Parathyroid adenoma (tissue), 2 donors: ENCODE measurements at regions not wholly inside any gene's neighbourhood (a gene's known extent, or its start where the extent isn't known, plus 50 kb on each side); places are given as distances from the start of the nearest gene placed in this dataset.

Experiments
- H2AFZ ChIP-seq: fragments of 300-600 bp; sonication (generic); one replicate; pipeline ENCODE4 v1.7.0; 2017; ENCODE audit warnings: antibody characterized with exemption, mild to moderate bottlenecking
- H3K27ac ChIP-seq: fragments of 300-600 bp; sonication (generic); one replicate; pipeline ENCODE4 v1.7.0; 2017
- H3K27me3 ChIP-seq: fragments of 300-600 bp; sonication (generic); one replicate; pipeline ENCODE4 v1.7.0; 2017; ENCODE audit warnings: low read length; ENCODE audit not compliant: control insufficient read depth, insufficient read depth
- H3K36me3 ChIP-seq: fragments of 300-600 bp; sonication (generic); one replicate; pipeline ENCODE4 v1.7.0; 2017; ENCODE audit warnings: low read length; ENCODE audit not compliant: control insufficient read depth, insufficient read depth
- H3K4me1 ChIP-seq: fragments of 300-600 bp; sonication (generic); one replicate; pipeline ENCODE4 v1.7.0; 2017; ENCODE audit warnings: control low read depth
- H3K4me2 ChIP-seq: fragments of 300-600 bp; sonication (generic); one replicate; pipeline ENCODE4 v1.7.0; 2017; ENCODE audit warnings: low read length
- H3K4me3 ChIP-seq: fragments of 300-600 bp; sonication (generic); one replicate; pipeline ENCODE4 v1.7.0; 2017; ENCODE audit warnings: low read depth, low read length
- H3K79me2 ChIP-seq: fragments of 300-600 bp; sonication (generic); one replicate; pipeline ENCODE4 v1.7.0; 2017; ENCODE audit warnings: control low read depth
- H3K9ac ChIP-seq: fragments of 300-600 bp; sonication (generic); one replicate; pipeline ENCODE4 v1.7.0; 2017; ENCODE audit warnings: mild to moderate bottlenecking
- H3K9me3 ChIP-seq: fragments of 300-600 bp; sonication (generic); one replicate; pipeline ENCODE4 v1.7.0; 2017; ENCODE audit warnings: low read length; ENCODE audit not compliant: control insufficient read depth
- TF ChIP-seq, protein P1 (sequence below): fragments of 300-600 bp; sonication (generic); IDR thresholded peaks from one replicate; pipeline ENCODE4 v1.7.0; 2017; ENCODE audit warnings: antibody characterized with exemption, mild to moderate bottlenecking
- donor health status: primary hyperparathyroidism.

DNA sequence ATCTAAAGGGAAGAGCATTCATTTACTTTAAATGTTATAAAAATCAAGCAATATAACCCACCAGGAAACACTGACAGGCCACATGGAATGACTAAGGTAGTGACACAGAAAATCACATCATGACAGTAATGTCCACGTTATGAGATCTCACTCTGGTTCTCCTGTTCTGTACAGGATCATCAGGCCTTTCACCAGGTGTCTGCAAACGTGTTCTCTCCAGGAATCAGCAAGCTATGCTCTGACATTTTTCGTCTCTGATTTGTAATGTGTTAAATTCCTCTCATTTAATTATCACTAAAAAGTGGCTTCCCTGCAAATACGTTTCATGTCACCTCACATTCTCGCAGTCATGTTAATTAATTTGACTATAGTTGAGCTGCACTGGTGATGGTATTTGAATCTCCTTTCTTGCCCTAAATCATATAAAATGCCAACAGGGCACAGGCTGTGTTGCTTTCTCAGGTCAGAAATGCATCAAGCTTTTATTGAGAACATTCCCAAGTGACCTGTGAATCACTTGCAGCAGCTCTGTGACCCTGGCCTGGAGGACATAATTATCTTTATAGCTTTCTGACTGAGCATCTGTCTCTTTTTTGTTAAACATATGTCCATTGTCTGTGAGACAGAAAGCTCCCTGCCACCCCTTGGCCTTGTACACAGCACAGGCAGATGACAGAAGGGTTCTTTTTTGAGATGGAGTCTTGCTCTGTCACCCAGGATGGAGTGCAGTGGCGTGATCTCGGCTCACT is 196.2 kb downstream of the DIRAS2 start:
- no peak overlapping the region for H3K9ac ChIP-seq
- no peak overlapping the region for H3K4me2 ChIP-seq
- no peaks in the 10 kb centered on the region for H3K27me3 ChIP-seq
- no peak overlapping the region for H3K27ac ChIP-seq
- TF ChIP-seq, protein P1, sequence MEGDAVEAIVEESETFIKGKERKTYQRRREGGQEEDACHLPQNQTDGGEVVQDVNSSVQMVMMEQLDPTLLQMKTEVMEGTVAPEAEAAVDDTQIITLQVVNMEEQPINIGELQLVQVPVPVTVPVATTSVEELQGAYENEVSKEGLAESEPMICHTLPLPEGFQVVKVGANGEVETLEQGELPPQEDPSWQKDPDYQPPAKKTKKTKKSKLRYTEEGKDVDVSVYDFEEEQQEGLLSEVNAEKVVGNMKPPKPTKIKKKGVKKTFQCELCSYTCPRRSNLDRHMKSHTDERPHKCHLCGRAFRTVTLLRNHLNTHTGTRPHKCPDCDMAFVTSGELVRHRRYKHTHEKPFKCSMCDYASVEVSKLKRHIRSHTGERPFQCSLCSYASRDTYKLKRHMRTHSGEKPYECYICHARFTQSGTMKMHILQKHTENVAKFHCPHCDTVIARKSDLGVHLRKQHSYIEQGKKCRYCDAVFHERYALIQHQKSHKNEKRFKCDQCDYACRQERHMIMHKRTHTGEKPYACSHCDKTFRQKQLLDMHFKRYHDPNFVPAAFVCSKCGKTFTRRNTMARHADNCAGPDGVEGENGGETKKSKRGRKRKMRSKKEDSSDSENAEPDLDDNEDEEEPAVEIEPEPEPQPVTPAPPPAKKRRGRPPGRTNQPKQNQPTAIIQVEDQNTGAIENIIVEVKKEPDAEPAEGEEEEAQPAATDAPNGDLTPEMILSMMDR: no peak
- H3K79me2 ChIP-seq: no peaks in the 10 kb centered on the region
- H2AFZ ChIP-seq: no peak overlapping the region
- H3K4me3 ChIP-seq: no peak overlapping the region
- no peaks in the 10 kb centered on the region for H3K36me3 ChIP-seq
- no peaks in the 10 kb centered on the region for H3K9me3 ChIP-seq
- no peaks in the 10 kb centered on the region for H3K4me1 ChIP-seq

DNA sequence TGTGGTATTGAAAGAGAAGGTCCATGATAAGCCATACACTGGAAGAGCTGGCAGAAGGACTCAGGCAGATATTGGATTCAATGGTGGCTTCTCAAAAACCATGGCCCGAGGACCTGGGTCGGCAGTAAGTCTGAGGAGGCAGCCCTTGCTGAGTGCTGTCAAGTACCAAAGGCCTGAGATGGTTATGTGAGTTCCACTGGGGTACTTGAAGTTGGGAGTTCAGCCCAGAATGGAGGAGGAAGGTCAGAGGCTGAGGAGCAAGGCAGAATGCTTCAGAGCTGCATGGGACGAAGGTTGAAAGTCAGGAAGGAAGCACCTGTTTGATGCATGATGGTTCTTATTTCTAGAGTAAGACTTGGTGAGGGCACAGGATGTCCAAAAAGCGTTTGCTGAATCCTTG is 194.9 kb downstream of the DIRAS2 start:
- no peak overlapping the region for H3K4me2 ChIP-seq
- no peak overlapping the region for H3K9ac ChIP-seq
- no peak overlapping the region for H3K4me3 ChIP-seq
- no peak overlapping the region for H2AFZ ChIP-seq
- no peaks in the 10 kb centered on the region for H3K27me3 ChIP-seq
- TF ChIP-seq, protein P1: no peak
- H3K4me1 ChIP-seq: no peaks in the 10 kb centered on the region
- no peaks in the 10 kb centered on the region for H3K79me2 ChIP-seq
- H3K9me3 ChIP-seq: no peaks in the 10 kb centered on the region
- no peaks in the 10 kb centered on the region for H3K36me3 ChIP-seq
- H3K27ac ChIP-seq: no peak overlapping the region

DNA sequence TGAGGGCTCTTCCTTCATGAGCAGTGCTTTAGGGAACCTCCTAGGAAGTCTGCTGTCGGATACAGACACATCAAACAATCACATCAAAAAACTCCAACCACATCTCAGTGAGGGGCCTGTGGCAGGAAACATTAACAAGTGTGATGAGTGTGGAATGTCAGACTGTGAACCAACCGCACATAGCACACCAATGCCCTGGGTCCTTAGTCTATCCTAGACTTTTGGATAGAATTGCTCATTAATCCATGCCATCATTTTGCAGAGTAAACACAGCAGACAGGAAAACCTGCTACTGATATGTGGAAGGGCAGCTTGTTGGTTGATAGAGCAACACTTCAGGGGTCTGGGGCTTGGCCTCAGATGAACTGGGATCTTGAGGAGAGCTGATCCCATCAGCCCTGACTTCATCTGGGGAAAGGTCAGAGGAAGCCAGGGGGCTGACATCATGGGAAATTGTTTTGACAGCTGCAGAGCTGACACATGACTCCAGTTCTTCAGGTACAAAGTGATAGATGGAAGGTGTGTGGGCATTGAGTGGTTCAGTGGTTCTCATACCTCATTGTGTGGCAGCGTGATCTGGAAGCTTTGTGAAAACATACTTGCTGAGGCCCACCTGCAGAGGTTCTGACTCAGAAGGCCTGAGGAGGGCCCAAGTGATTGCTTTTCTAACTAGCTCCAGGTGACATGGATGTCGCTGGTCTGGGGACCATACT is 193.3 kb downstream of the DIRAS2 start:
- H3K27me3 ChIP-seq: no peaks in the 10 kb centered on the region
- H3K9me3 ChIP-seq: no peaks in the 10 kb centered on the region
- no peaks in the 10 kb centered on the region for H3K36me3 ChIP-seq
- H3K4me1 ChIP-seq: no peaks in the 10 kb centered on the region
- TF ChIP-seq, protein P1: no peak
- H3K4me2 ChIP-seq: no peak overlapping the region
- no peak overlapping the region for H2AFZ ChIP-seq
- no peak overlapping the region for H3K9ac ChIP-seq
- no peak overlapping the region for H3K4me3 ChIP-seq
- H3K27ac ChIP-seq: no peak overlapping the region
- H3K79me2 ChIP-seq: no peaks in the 10 kb centered on the region

DNA sequence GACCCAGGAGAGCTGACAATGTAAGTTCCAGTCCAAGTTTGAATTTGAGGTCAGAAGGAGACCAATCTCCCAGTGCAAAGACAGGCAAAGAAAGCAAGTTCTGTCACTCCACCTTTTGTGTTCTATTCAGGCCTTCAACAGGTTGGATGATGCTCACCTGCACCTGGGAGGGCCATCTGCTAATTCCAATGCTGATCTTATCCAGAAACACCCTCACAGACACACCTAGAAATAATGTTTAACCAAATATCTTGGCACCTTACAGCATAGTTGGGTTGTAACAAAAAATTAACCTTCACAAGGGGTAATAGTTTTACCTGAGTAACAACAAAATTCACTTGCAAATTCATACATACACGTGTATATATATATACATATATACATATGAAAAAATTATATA is 190.8 kb downstream of the DIRAS2 start:
- H3K4me3 ChIP-seq: no peak overlapping the region
- TF ChIP-seq, protein P1: no peak
- H3K27ac ChIP-seq: no peak overlapping the region
- H3K4me1 ChIP-seq: no peaks in the 10 kb centered on the region
- no peaks in the 10 kb centered on the region for H3K27me3 ChIP-seq
- H2AFZ ChIP-seq: no peak overlapping the region
- H3K79me2 ChIP-seq: no peaks in the 10 kb centered on the region
- H3K4me2 ChIP-seq: no peak overlapping the region
- no peaks in the 10 kb centered on the region for H3K36me3 ChIP-seq
- no peaks in the 10 kb centered on the region for H3K9me3 ChIP-seq
- H3K9ac ChIP-seq: no peak overlapping the region
